SJCRH30 (cell line): ENCODE measurements at regions not wholly inside any gene's neighbourhood (a gene's known extent, or its start where the extent isn't known, plus 50 kb on each side); places are given as distances from the start of the nearest gene placed in this dataset.

Experiments
- DNase-seq, 2 experiments: peaks; one replicate each; pipeline ENCODE4 v3.0.0-alpha.2; 2015 to 2020
- H3K27ac ChIP-seq: fragments of 250-450 bp; sonication (Bioruptor Pico); 2 replicates; pipeline ENCODE4 v1.5.1; 2020; ENCODE audit warnings: mild to moderate bottlenecking, moderate library complexity
- H3K27me3 ChIP-seq: fragments of 250-450 bp; sonication (Bioruptor Pico); 2 replicates; pipeline ENCODE4 v1.5.1; 2020; ENCODE audit warnings: mild to moderate bottlenecking, moderate library complexity
- H3K36me3 ChIP-seq: fragments of 250-450 bp; sonication (Bioruptor Pico); 2 replicates; pipeline ENCODE4 v1.5.1; 2020; ENCODE audit warnings: mild to moderate bottlenecking, moderate library complexity
- H3K4me1 ChIP-seq: fragments of 250-450 bp; sonication (Bioruptor Pico); 2 replicates; pipeline ENCODE4 v1.5.1; 2020; ENCODE audit warnings: mild to moderate bottlenecking, moderate library complexity
- H3K4me3 ChIP-seq: fragments of 250-450 bp; sonication (Bioruptor Pico); 2 replicates; pipeline ENCODE4 v1.5.1; 2020; ENCODE audit warnings: mild to moderate bottlenecking, moderate library complexity
- H3K9me3 ChIP-seq: fragments of 250-450 bp; sonication (Bioruptor Pico); replicated peaks from 2 replicates; pipeline ENCODE4 v1.5.1; 2020; ENCODE audit warnings: mild to moderate bottlenecking, moderate library complexity

- no peak for DNase-seq
- Histone ChIP-seq H3K36me3 (no peaks in the 10 kb centered on the region), H3K27me3 (no peaks in the 10 kb centered on the region), H3K4me3 (no peak overlapping the region), H3K27ac (peak overlapping the region; percentile 54), H3K4me1 (peaks cover 13% of the 10 kb centered on the region), H3K9me3 (no peaks in the 10 kb centered on the region)
These were observed 92.9 kb upstream of the ISX start for GRCh38 chr22:34973016-34973415.

GRCh38 chr22:34973926-34974325 lies 92.0 kb upstream of the ISX start:
- Histone ChIP-seq H3K9me3 (no peaks in the 10 kb centered on the region), H3K27ac (peak overlapping the region; percentile 54), H3K4me3 (no peak overlapping the region), H3K36me3 (no peaks in the 10 kb centered on the region), H3K27me3 (no peaks in the 10 kb centered on the region), H3K4me1 (peaks cover 13% of the 10 kb centered on the region)
- DNase-seq = peak; percentile 47 to 67

GRCh38 chr22:34975721-34976120 lies 90.2 kb upstream of the ISX start:
- Histone ChIP-seq H3K4me1 (peaks cover 13% of the 10 kb centered on the region), H3K36me3 (no peaks in the 10 kb centered on the region), H3K27me3 (no peaks in the 10 kb centered on the region), H3K9me3 (no peaks in the 10 kb centered on the region), H3K27ac (no peak overlapping the region), H3K4me3 (no peak overlapping the region)
- peak in 1 of 2 experiments; percentile 14 for DNase-seq

GRCh38 chr22:34976474-34976873 lies 89.5 kb upstream of the ISX start:
- no peaks in the 10 kb centered on the region for H3K27me3 ChIP-seq
- H3K27ac ChIP-seq = no peak overlapping the region
- H3K9me3 ChIP-seq = no peaks in the 10 kb centered on the region
- H3K4me1 ChIP-seq = peaks cover 13% of the 10 kb centered on the region
- DNase-seq = no peak
- no peak overlapping the region for H3K4me3 ChIP-seq
- H3K36me3 ChIP-seq = no peaks in the 10 kb centered on the region

- Histone ChIP-seq H3K4me1 (peaks cover 13% of the 10 kb centered on the region), H3K27me3 (no peaks in the 10 kb centered on the region), H3K9me3 (no peaks in the 10 kb centered on the region), H3K4me3 (no peak overlapping the region), H3K36me3 (no peaks in the 10 kb centered on the region), H3K27ac (no peak overlapping the region)
- DNase-seq = no peak
These were observed 89.1 kb upstream of the ISX start for GRCh38 chr22:34976886-34977285.

GRCh38 chr22:34986523-34986922 lies 79.4 kb upstream of the ISX start:
- H3K36me3 ChIP-seq = no peaks in the 10 kb centered on the region
- no peaks in the 10 kb centered on the region for H3K9me3 ChIP-seq
- H3K27me3 ChIP-seq = no peaks in the 10 kb centered on the region
- no peak overlapping the region for H3K27ac ChIP-seq
- no peak for DNase-seq
- no peak overlapping the region for H3K4me3 ChIP-seq
- H3K4me1 ChIP-seq = no peaks in the 10 kb centered on the region

GRCh38 chr22:34992672-34993071 lies 73.3 kb upstream of the ISX start:
- no peaks in the 10 kb centered on the region for H3K36me3 ChIP-seq
- DNase-seq = no peak
- no peaks in the 10 kb centered on the region for H3K4me1 ChIP-seq
- H3K4me3 ChIP-seq = no peak overlapping the region
- H3K9me3 ChIP-seq = no peaks in the 10 kb centered on the region
- no peak overlapping the region for H3K27ac ChIP-seq
- H3K27me3 ChIP-seq = no peaks in the 10 kb centered on the region

- DNase-seq = no peak
- H3K27ac ChIP-seq = no peak overlapping the region
These were observed 72.4 kb upstream of the ISX start for GRCh38 chr22:34993548-34993947.

GRCh38 chr22:34997633-34998299 lies 68.2 kb upstream of the ISX start:
- Histone ChIP-seq H3K36me3 (no peaks in the 10 kb centered on the region), H3K27ac (no peak overlapping the region), H3K9me3 (no peaks in the 10 kb centered on the region), H3K4me1 (no peaks in the 10 kb centered on the region), H3K4me3 (no peak overlapping the region), H3K27me3 (no peaks in the 10 kb centered on the region)
- no peak for DNase-seq

More at GRCh38 chr22:34993548-34993947, 72.4 kb upstream of the ISX start:
- Histone ChIP-seq H3K4me1 (no peaks in the 10 kb centered on the region), H3K4me3 (no peak overlapping the region), H3K9me3 (no peaks in the 10 kb centered on the region), H3K27me3 (no peaks in the 10 kb centered on the region), H3K36me3 (no peaks in the 10 kb centered on the region)

- Histone ChIP-seq H3K36me3 (no peaks in the 10 kb centered on the region), H3K9me3 (no peaks in the 10 kb centered on the region), H3K4me1 (no peaks in the 10 kb centered on the region), H3K4me3 (no peak overlapping the region), H3K27me3 (no peaks in the 10 kb centered on the region), H3K27ac (no peak overlapping the region)
- DNase-seq = no peak
These were observed 67.0 kb upstream of the ISX start for GRCh38 chr22:34998921-34999320.

- Histone ChIP-seq H3K36me3 (no peaks in the 10 kb centered on the region), H3K9me3 (no peaks in the 10 kb centered on the region), H3K27me3 (no peaks in the 10 kb centered on the region), H3K27ac (no peak overlapping the region), H3K4me1 (no peaks in the 10 kb centered on the region), H3K4me3 (no peak overlapping the region)
- DNase-seq = no peak
These were observed 57.7 kb upstream of the ISX start for GRCh38 chr22:35008213-35008612.

- H3K4me1 ChIP-seq = no peaks in the 10 kb centered on the region
- H3K4me3 ChIP-seq = no peak overlapping the region
- no peaks in the 10 kb centered on the region for H3K36me3 ChIP-seq
- H3K27me3 ChIP-seq = no peaks in the 10 kb centered on the region
- H3K27ac ChIP-seq = no peak overlapping the region
- no peak for DNase-seq
- H3K9me3 ChIP-seq = no peaks in the 10 kb centered on the region
These were observed 55.4 kb upstream of the ISX start for GRCh38 chr22:35010543-35010942.

- no peaks in the 10 kb centered on the region for H3K9me3 ChIP-seq
- no peak for DNase-seq
- H3K4me3 ChIP-seq = no peak overlapping the region
- no peak overlapping the region for H3K27ac ChIP-seq
- no peaks in the 10 kb centered on the region for H3K27me3 ChIP-seq
- H3K4me1 ChIP-seq = no peaks in the 10 kb centered on the region
- no peaks in the 10 kb centered on the region for H3K36me3 ChIP-seq
These were observed 51.1 kb upstream of the ISX start for GRCh38 chr22:35014812-35015211.
